CD4-positive, alpha-beta T cell treated with Interleukin-17A for 1 hour (primary cell): ENCODE measurements at regions not wholly inside any gene's neighbourhood (a gene's known extent, or its start where the extent isn't known, plus 50 kb on each side); places are given as distances from the start of the nearest gene placed in this dataset.

Experiments used
- DNase-seq: peaks from one replicate; pipeline ENCODE4 v3.0.0-alpha.2; 2020

DNA sequence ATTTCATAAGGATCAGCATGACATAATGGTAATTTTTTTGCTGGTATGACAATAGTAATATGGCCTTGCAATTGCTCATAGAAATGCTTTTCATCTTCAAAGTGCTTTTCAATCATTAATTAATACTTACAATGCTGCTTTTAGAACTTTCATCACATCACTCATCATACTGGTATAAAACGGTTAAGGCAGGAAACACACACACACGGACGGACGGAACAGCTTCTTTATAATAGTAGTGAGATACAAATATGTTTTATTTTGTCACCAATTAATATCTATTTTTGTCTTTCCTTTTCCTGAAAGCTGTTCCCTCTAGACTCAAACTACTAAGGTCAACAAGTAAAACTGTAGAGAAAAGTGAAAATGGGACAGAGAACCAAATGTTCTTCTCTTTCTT, 353.9 kb upstream of the PKN2 start:
- no peak for DNase-seq

DNA sequence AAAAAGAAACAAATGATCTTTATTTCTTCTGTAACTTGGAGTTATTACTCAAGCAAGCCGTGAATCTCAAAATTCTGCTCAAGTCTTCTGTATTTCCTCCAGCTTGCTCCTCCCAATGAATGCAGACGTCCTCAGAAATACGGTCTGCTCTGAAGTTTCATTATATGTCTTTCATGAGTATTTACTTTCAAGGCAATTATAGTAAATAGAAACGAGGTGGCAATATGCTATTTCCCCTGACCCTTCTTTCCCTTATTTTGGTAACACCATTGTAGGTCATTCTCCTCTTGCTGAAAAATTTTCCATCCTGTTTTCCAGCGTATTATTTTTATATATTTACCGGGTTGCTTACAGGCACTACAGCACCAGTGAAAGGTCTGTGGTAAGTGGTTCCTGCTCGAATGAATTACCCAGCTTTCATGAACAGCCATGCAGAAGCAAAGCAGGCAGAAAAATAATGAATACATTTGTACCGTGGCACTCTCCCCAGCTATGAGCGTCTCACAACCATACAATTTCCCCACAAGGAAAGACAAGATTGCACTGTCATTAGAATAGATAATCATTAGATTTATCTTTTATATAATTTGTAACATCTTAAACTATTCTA, 350.9 kb upstream of the PKN2 start:
- DNase-seq = no peak

DNA sequence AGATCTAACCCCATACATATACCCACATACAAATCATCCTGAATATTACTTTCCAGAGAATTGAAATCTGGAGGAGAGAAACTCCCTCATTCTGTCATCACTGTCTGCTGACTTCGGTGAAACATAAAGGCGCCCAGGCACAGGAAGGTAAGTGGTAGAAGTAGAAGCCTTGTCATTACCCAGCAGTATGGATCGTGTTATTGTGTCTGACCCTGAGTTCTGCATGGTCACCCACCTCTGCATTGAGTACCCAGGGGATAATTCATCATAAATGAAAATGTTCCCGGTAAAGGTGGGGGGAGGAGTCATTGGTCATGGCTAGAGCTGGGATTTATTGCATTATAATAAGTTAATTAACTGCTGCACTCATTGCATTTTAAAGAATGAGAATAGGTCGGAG, 342.6 kb upstream of the PKN2 start:
- DNase-seq = no peak

DNA sequence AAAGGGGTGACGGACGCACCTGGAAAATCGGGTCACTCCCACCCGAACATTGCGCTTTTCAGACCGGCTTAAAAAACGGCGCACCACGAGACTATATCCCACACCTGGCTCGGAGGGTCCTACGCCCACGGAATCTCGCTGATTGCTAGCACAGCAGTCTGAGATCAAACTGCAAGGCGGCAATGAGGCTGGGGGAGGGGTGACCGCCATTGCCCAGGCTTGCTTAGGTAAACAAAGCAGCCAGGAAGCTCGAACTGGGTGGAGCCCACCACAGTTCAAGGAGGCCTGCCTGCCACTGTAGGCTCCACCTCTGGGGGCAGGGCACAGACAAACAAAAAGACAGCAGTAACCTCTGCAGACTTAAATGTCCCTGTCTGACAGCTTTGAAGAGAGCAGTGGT, 342.0 kb upstream of the PKN2 start:
- peak; percentile 5 for DNase-seq

DNA sequence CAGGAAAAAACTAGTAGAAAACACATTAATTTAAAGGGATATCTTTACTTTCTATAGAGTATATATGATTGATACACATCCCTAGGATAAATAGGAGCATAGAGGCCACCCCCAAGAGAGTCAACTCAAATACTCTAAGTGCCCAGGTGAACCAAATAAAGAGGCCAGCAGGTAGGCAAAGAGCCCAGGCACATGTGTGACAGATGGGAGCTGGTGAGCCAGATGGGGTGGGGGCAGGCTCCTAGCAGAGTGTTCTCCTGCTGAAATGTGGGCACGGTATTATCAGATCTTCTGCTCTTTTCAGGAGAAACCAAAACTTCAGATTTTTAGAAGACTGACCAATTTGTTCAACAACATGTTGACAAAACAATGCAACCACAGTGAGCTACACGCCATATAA, 333.4 kb upstream of the PKN2 start:
- DNase-seq = no peak

DNA sequence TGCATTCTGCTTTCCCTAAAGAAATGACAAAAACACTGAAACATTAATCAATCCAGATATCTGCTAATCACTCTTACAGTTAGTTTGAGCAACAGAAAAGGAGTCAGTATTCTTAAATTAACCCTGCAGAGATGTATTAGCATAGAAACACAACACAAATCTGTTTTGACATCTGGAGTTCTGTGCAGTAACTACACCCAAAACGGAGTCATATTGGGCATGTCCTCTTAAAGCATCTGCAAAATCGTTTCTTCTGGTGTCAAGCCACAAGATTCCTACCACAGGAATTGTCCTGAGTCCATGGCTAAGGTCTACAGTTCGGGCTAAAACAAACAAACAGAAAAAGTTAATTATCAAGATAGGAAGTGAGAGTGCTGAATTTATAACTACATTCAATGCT, 332.1 kb upstream of the PKN2 start:
- no peak for DNase-seq

DNA sequence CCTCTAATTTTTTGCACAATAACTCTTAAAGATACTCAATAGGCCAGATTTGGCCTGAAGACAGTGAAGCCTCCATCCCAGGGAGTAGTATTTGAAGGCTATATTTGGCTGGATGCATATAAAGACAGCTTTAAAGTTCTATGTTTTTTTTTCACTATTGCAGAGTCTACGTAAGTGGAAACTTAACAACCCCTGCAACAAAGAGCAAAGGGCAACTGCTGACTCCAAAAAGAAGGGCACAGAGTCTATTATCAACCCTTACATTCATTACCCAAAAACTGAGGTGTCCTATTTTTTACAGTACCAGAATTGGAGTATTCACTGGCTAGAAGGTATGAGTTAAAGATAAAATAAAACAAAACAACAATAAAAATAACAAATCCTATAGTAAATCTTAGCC, 329.8 kb upstream of the PKN2 start:
- DNase-seq = no peak

DNA sequence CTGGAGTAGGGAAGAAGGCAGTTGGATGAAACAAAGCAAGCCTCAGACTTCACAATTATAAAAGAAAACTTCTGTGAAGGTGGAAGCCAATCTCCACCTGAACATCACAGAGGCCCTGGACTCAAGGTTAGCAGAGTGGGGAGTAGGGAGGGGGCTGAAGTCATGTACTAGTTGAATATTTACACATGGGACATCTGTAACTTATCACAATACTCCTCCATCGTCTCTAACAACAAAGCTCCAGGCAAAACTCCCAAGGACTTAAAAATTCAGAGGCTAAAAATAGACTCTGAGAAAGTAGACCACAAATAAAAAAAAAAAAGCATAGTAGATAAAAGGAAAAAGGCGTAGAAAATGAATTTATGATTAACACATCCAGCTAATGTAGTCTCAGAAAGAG, 326.3 kb upstream of the PKN2 start:
- no peak for DNase-seq

DNA sequence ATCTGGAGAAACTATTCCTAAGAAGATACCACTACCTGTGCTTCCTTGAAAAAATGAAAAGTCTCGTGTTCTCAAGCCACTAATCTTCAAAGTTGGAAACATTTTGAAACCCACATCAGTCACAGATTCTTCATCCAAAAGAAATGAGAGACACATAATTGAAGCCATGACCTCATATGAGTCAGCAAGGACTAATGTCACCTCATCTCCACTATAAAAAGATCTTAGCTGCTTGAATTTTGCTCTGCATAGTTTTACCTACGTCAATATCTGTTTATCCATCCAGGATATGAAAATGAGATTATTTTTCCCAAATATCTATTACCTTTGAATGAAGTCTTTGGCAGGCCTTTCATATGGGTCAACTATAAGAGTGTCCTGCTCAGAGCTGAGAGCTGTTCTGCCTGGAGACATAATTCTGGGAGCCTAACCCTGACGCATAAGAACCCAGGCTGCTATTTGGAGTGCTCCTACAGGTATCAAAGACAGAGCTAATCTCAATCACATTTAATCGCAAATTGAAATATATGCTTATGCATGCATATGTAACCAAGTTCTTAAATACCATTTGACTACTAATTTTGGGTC, 312.5 kb upstream of the PKN2 start:
- no peak for DNase-seq

DNA sequence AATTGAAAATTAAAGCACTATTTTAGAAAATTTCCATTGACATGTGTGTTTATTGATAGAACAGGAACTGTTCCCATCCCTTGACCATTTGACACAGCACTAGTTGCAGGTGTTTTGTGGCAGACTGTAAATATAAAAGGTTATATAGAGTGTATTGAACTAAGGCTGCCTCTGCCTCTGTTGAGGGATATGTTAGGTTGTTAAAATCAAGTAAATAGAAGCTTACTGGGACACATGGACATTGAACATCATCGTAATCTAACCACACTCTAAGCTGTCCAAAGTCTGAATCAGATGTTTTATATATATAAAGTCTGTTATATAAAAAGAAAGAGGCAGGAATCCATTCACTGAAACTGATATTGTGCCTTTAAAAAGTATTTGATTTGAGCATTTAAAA, 308.1 kb upstream of the PKN2 start:
- DNase-seq = no peak

DNA sequence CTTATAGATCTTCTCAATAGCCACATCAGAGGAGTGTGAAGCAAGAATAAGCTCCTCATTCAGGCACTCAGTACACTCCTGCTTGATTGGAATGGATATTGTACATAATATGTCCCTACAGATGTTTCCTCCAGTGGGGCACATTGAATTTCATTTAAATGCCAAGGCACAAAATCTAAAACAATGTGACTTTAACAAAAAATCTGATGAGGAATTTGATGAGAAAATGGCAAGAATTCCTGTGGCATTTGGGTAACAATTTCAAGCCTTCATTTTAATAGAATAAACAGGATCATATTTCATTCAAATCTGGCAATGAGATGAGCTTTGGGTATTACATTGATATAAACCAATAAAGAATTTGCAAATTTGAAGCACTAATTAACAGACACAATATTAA, 307.7 kb upstream of the PKN2 start:
- DNase-seq = no peak

DNA sequence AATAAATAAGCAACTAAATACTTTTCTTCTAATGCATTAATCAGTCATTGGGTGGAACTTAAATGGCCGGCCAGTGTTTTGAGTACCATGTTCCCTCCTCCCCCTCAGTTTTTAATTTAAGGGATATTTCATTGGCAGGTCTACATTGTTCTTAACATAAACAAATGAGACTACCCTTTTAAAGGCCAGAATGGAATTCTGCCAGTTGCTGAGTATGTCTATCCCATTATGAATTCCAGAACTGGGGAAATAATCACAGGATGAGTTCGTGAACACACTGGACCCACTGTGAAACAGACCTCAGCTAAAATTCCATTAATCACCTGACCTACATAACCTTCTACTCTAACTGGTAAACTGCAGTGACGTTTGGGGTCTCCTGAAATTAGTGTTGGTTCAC, 305.5 kb upstream of the PKN2 start:
- no peak for DNase-seq

DNA sequence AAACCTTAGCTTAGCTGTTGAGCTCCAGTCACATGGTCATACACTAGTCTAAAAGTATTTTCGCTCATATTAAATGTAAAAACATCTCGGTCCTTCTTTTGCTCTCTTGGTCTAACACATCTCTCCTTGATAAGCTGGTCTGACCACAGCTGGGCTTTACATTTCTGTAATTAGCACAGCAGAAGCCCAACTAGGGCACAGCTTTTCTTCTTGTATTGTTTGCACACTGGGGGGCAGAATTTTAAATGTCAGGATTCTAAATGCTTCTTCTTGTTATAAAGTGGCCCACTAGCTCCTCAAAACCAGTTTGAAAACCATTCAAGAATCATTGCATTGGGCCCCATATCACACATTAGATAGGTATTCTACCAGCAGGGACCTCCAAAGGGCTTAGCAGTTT, 289.1 kb upstream of the PKN2 start:
- DNase-seq = no peak

DNA sequence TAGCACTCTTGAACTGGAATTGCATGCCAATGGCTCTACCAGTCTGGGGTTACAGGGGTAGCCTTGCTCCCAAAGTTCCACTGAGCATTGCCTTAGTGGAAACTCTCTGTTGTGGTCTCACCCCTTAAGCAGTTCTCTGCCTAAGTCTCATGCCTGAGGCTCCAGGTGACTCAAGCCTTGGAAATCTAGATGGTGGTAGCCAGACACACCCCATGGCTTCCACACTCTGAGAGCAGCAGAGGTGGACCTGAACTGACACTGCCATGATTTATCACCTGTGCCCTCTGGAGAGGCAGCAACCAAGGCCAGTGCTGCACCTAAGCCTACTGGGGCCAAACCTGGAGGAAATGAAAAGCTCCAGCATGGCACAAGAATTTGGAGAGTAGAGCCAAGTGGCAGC, 285.7 kb upstream of the PKN2 start:
- DNase-seq = no peak

DNA sequence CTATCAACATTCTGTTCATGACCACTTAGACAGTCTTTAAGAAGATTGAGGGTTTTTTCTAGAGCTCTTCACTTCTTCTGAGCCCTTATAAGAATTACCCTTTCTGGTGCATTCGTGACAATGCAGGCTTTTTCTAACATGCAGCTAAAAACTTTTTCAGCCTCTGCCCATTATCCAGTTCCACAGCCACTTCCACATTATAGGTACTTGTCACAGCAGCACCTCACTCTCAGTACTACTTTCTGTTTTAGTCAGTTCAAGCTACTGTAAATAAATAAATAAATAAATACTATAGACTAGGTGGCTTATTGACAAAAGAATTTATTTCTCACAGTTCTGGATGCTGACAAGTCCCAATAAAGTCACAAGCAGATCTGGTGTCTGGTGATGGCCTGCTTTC, 284.4 kb upstream of the PKN2 start:
- no peak for DNase-seq

DNA sequence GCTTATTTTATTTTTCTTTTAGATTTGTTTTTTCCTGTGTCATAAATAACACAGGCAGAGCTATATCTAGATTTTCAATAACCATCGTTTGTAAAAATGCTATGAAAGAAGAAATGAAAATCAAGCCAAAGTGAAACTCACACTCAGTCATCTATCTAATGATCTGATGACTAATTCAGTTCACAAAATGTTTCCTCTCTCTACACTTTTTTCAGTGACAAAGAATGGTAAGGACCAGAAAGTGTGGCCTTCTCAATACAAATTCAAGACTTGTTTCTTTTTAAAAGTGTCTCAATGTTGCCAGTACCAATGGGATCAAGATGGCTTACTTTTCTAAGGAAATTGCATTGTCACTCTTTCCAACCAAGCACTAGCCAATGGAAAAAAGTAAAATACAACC, 282.8 kb upstream of the PKN2 start:
- DNase-seq = no peak

DNA sequence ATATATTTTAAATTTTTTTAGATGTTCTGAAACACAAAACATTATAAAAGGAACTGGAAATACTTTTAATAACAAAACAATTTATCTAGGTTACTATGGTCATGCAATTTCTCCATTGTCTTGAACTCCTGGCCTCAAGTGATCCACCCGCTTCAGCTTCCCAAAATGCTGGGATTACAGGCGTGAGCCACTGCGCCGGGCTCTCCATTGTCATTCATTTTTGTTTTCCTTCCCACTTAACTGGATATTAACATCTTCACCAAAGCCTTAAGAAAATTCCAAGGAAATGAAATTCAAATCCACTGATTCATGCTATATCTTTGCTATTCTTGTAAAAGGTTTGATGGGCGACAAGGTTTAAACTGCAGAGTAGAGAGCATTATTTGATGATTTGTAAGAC, 279.5 kb upstream of the PKN2 start:
- DNase-seq = no peak

DNA sequence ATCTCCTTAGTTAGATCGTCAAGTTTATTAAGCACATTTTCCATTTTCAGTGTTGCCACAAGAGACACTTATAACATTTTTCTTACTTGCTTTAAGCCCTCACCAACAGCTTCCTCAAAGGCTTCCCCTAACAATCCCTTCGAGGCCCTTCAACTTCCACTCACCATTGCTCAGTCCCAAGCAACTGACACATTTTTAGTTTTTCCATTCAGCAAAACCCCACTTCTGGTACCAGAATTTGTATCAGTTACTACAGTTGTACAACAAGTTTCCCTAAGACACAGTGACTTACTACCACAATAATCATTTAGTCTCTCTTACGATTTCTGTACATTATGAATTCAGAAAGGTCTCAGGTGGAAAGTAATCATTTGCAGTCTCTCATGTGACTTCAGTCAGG, 276.8 kb upstream of the PKN2 start:
- DNase-seq = no peak

DNA sequence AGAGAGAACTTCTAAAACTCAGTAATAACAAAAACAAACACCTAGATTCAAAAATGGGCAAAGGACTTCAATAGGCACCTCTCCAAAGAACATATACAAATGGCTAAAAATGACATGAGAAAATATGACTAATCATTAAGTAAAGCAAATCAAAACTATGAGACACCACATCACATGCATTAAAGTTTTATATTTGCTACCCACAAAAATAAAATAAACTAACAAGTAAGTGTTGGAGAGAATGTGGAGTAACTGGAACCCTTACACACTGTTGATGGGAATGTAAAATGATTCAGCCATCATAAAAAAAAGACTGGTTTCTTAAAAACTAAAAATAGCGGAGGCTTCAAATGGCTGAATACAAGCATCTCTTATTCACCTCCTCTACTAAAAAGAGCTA, 262.1 kb upstream of the PKN2 start:
- DNase-seq = no peak

DNA sequence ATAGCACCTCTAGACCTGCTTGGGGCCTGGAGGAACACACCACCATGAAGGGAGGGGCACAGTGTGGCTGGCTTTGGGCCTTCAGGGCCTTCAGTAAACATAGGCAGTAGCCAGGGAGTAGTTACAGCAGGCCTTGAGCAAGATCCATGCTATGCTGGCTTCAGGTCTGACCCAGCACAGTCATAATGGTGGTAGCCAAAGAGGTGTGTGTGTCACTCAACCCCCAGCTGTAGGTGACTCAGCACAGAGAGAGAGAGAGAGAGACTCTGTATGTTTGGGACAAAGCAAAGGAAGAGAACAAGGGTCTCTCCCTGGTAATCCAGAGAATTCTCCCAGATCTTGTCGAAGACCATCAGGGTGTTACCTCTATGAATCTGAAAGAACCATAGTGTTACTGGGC, 250.5 kb upstream of the PKN2 start:
- no peak for DNase-seq

DNA sequence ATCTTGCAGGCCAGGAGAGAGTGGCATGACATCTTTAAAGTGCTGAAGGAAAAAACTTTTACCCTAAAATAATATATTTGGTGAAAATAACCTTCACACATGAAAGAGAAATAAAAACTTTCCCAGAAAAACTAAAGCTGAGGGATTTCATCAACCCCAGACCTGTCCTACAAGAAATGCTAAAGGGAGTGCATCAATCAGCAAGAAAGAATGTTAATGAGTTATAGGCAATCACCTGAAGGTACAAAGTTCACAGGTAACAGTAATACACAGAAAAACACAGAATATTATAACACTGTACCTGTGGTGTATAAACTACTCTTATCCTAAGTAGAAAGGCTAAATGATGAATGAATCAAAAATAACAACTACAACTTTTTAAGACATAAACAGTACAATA, 249.2 kb upstream of the PKN2 start:
- DNase-seq = no peak

DNA sequence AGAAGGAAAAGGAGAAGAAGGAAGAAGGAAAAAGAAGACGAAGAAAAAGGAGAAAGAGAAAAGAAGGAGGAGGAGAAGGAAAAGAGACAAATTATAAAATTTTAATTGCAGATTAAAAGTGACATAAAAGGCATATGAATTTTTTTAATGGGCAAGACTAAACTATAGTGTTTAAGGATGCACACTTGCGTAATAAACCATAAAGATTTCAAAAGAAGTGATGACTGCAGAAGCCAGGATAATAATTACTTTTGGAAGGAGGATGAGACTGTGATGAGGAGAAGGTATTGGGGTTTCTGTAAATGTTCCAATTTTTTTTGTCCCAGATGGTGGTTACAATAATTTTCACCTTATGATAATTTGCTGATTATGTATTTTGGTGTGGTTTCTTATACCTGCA, 243.1 kb upstream of the PKN2 start:
- no peak for DNase-seq

DNA sequence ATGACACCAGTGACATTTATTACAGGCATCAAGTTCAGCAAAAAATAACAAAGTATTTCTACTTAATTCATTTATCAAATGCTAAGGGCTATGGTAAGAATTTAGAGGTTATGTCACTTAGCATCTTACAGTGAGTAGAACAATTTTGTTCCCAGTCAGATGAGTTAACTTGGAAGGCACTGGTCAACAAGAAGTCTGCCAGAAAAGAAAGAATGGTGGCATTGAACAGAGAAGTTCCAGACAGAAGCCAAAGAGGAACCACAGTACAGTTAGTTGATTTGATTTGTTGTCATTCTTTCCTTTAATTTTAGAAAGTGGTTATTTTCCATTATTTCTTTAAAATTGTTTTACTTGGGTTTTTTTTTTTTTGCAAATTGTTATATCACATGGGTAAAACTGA, 232.2 kb upstream of the PKN2 start:
- DNase-seq = no peak

DNA sequence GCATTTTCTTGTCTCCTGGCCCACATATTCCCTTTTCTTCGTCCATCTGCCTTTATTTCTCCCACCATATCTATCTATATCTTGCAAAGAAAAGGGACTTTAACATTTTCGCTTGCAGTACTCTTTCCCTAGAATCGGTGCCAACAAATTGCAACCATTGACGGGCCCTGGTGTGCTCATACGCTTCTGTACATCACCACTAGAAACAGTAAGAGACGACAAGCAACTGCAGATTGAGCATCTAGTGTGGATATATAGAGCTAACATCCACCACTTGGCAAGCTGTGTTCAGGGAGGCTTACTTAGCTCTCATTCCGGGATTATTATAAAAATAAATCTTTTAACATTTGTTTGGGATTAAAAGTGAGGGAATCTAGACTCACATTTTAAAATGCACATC, 230.8 kb upstream of the PKN2 start:
- DNase-seq = no peak

DNA sequence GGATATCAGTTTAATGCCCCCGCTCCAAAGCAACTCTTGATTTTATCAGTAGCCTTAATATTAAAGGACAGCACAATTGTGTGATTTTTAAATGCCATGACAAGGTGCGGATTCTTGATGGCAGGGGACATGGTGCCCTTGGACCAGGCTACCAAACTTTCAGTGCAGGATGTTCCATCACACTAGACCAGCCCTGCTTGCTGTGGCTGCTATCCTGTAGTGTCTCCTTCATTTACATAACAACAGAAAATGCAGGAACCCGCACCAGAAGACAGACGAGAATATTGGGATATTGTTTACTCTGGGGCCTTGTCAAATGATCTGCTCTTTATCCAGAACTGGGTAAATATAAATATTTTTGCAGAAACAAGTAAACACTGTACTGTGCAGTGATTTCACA, 229.3 kb upstream of the PKN2 start:
- DNase-seq = no peak
